GM12873 (cell line): ENCODE measurements at regions not wholly inside any gene's neighbourhood (a gene's known extent, or its start where the extent isn't known, plus 50 kb on each side); places are given as distances from the start of the nearest gene placed in this dataset.

Experiments used
- TF ChIP-seq, protein P1 (sequence below): IDR thresholded peaks from 2 replicates; pipeline ENCODE4 v1.5.1; 2012; ENCODE audit warnings: low read depth, mild to moderate bottlenecking, moderate library complexity, low read length, control low read depth; ENCODE audit not compliant: insufficient read depth; ENCODE audit errors: missing control alignments

DNA sequence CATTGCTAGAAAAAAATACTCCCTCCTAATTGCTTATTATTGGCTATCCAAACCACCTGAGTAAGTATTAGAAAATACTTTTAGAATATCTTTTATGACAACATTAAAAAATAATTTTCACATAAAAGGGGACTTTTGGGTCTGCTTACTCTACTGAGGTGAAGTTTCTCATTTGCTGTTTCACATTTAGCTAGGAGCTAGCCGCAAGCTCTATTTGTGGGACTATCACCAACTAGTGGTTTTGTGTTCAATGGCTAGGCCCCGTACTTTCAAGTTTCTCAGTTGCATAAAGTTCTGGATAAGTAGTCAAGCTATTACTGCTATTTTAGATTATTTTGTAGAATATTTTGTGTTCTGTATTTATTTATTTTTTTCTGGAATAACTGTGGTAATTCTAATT, 244.2 kb upstream of the SLITRK3 start:
- TF ChIP-seq, protein P1, sequence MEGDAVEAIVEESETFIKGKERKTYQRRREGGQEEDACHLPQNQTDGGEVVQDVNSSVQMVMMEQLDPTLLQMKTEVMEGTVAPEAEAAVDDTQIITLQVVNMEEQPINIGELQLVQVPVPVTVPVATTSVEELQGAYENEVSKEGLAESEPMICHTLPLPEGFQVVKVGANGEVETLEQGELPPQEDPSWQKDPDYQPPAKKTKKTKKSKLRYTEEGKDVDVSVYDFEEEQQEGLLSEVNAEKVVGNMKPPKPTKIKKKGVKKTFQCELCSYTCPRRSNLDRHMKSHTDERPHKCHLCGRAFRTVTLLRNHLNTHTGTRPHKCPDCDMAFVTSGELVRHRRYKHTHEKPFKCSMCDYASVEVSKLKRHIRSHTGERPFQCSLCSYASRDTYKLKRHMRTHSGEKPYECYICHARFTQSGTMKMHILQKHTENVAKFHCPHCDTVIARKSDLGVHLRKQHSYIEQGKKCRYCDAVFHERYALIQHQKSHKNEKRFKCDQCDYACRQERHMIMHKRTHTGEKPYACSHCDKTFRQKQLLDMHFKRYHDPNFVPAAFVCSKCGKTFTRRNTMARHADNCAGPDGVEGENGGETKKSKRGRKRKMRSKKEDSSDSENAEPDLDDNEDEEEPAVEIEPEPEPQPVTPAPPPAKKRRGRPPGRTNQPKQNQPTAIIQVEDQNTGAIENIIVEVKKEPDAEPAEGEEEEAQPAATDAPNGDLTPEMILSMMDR, result no peak

GRCh38 chr3:165439765-165440164, 243.6 kb upstream of the SLITRK3 start:
- TF ChIP-seq, protein P1, result no peak

DNA sequence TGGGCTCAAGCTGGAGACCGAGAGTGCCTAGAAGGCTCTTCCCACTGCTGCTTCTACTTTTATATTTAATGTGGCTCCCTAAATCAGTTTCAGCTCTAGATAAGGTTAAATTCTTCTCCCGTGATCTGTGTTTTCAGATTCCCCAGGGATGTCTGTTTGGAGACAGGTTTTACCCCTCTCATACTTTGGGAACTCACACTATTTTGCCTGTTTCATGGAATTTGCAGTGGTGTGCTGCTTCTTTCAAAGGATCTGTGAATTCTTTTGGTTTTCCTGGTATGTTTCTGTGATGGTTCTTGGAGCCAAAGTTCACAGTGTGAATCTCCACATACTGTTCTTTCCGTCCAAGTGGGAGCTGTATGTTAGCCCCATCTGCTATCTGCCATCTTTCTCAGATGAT, 238.3 kb upstream of the SLITRK3 start:
- TF ChIP-seq, protein P1, result no peak

GRCh38 chr3:165406425-165406824, 210.2 kb upstream of the SLITRK3 start:
- TF ChIP-seq, protein P1, result no peak

DNA sequence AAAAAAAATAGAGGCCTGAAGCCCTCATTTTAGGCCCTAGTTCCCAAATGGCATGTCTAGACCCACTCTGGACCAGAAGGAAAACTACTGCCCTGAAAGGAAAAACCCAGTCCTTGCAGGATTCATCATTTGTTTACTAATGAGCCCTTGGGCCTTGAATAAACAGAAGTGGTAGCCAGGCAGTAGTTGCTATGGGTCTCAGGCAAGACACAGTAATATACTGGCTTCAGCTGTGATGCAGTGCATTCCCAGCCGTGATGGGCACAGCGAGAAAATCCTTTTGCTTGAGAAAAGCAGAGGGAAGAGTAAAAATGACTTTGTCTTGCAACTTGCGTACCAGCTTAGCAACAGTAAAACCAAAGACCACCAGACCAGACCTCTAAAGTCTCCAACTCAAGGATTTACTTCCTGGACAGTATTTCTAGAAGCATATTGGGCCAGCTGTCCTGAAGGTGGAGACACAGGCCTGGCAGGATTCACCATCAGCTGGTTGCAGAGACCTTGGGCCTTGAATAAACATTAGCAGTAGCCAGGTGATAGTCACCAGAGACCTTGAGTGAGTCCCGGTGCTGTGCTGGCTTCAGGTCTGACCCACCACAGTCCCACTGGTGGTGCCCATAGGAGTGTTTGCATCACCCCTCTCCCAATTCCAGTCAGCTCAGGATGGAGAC, 208.3 kb upstream of the SLITRK3 start:
- TF ChIP-seq, protein P1, result no peak

GRCh38 chr3:165403666-165404065, 207.5 kb upstream of the SLITRK3 start:
- TF ChIP-seq, protein P1, result no peak

DNA sequence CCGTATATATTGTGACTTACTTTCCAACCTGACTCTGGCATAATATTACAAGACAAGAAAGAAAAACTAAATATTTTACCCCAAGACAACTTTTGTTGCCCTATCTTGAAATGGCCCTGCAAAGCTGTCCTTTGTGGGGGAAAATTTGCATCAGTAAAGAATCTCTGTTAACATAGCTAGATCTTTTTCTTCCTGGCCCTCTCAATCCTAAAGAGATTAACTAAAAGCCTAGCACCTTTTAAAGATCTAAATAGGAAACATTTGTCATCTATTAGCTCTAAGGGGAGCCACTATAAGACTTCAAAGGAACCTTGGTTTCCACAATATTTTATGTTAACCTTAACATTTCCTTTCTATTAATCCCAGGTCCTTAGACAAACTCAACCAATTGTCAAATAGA, 199.0 kb upstream of the SLITRK3 start:
- TF ChIP-seq, protein P1, result no peak
